VCaP (cell line): ENCODE measurements at regions not wholly inside any gene's neighbourhood (a gene's known extent, or its start where the extent isn't known, plus 50 kb on each side); places are given as distances from the start of the nearest gene placed in this dataset.

Experiments used
- H3K27ac ChIP-seq: fragments of 450-650 bp; 2 replicates; pipeline ENCODE4 v1.5.1; 2017
- TF ChIP-seq, protein P1 (sequence below): fragments of 450-650 bp; conservative IDR thresholded peaks from 2 replicates; pipeline ENCODE4 v1.5.1; 2017; ENCODE audit warnings: mild to moderate bottlenecking, moderate library complexity

DNA sequence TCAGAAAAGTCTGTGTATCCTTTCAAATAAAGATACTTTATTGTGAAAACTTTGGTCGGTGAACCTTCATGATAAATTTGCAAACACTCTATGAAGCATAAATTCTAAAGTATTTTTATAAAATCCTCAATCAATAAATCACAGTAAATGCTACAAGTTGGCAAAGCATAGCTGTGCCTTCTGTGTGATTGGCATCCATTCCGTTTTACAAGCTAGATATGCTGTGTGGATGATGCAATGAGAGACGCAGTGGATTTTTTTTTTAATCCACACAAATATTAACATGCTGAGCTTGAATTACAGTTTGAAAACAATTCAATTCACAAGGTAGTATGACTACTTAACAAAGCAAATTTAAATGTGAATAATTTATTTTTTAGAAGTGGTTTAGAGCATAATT is 937.2 kb downstream of the ZPLD1 start:
- H3K27ac ChIP-seq = no peak overlapping the region
- TF ChIP-seq, protein P1, sequence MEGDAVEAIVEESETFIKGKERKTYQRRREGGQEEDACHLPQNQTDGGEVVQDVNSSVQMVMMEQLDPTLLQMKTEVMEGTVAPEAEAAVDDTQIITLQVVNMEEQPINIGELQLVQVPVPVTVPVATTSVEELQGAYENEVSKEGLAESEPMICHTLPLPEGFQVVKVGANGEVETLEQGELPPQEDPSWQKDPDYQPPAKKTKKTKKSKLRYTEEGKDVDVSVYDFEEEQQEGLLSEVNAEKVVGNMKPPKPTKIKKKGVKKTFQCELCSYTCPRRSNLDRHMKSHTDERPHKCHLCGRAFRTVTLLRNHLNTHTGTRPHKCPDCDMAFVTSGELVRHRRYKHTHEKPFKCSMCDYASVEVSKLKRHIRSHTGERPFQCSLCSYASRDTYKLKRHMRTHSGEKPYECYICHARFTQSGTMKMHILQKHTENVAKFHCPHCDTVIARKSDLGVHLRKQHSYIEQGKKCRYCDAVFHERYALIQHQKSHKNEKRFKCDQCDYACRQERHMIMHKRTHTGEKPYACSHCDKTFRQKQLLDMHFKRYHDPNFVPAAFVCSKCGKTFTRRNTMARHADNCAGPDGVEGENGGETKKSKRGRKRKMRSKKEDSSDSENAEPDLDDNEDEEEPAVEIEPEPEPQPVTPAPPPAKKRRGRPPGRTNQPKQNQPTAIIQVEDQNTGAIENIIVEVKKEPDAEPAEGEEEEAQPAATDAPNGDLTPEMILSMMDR = no peak

DNA sequence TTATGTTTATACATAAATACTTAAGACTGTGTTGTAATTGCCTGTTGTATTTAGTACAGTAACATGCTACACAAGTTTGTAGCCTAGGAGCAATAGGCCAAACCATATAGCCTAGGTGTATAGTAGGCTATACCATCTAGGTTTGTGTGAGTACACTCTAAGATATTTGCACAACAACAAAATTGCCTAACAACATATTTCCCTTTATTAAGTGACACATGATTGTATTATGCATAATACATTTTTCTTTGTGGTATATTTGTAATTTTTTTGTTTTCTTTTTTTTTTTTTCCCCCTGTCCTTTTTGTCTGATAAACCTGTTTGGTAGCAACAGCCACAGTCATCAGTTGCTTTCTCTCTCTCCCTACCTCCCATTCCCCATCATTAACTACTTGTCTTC is 945.6 kb downstream of the ZPLD1 start:
- H3K27ac ChIP-seq = no peak overlapping the region
- TF ChIP-seq, protein P1 = no peak

- TF ChIP-seq, protein P1 = no peak
These were observed 946.7 kb downstream of the ZPLD1 start for GRCh38 chr3:103381296-103382079.

GRCh38 chr3:103385961-103386656 is 951.3 kb downstream of the ZPLD1 start:
- TF ChIP-seq, protein P1 = no peak
- H3K27ac ChIP-seq = no peak overlapping the region

More at GRCh38 chr3:103381296-103382079, 946.7 kb downstream of the ZPLD1 start:
- H3K27ac ChIP-seq = no peak overlapping the region

GRCh38 chr3:103388214-103388613 is 953.4 kb downstream of the ZPLD1 start:
- no peak overlapping the region for H3K27ac ChIP-seq
- TF ChIP-seq, protein P1 = no peak

- TF ChIP-seq, protein P1 = no peak
These were observed 954.5 kb downstream of the ZPLD1 start for GRCh38 chr3:103389356-103389755.

GRCh38 chr3:103393395-103394186 is 958.8 kb downstream of the ZPLD1 start:
- no peak overlapping the region for H3K27ac ChIP-seq
- TF ChIP-seq, protein P1 = no peak

More at GRCh38 chr3:103389356-103389755, 954.5 kb downstream of the ZPLD1 start:
- H3K27ac ChIP-seq = no peak overlapping the region
